ENCODE measurements at regions not wholly inside any gene's neighbourhood (a gene's known extent, or its start where the extent isn't known, plus 50 kb on each side); places are given as distances from the start of the nearest gene placed in this dataset.
"Not testable (repeated sequence)": the region's sequence is repeated elsewhere in the genome, so short reads cannot be mapped to it uniquely, and the experiment has no call there.

- H3K27ac Mint-ChIP-seq (ENCODE audit: unreplicated experiment) = no peak overlapping the region
- no peaks in the 10 kb centered on the region for H3K4me1 Mint-ChIP-seq (ENCODE audit: low read depth, unreplicated experiment)
- TF ChIP-seq, protein P1, sequence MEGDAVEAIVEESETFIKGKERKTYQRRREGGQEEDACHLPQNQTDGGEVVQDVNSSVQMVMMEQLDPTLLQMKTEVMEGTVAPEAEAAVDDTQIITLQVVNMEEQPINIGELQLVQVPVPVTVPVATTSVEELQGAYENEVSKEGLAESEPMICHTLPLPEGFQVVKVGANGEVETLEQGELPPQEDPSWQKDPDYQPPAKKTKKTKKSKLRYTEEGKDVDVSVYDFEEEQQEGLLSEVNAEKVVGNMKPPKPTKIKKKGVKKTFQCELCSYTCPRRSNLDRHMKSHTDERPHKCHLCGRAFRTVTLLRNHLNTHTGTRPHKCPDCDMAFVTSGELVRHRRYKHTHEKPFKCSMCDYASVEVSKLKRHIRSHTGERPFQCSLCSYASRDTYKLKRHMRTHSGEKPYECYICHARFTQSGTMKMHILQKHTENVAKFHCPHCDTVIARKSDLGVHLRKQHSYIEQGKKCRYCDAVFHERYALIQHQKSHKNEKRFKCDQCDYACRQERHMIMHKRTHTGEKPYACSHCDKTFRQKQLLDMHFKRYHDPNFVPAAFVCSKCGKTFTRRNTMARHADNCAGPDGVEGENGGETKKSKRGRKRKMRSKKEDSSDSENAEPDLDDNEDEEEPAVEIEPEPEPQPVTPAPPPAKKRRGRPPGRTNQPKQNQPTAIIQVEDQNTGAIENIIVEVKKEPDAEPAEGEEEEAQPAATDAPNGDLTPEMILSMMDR (IDR thresholded peaks at IDR 0.05; ENCODE audit: unreplicated experiment) = no peak
- no peak overlapping the region for H3K4me3 Mint-ChIP-seq (ENCODE audit: low read depth, unreplicated experiment)
- H3K9me3 Mint-ChIP-seq (ENCODE audit: low read depth, unreplicated experiment) = peaks cover 5% of the 10 kb centered on the region
- H3K36me3 Mint-ChIP-seq (ENCODE audit: insufficient read depth, unreplicated experiment) = no peaks in the 10 kb centered on the region
- no peak for DNase-seq
- no TSS peak for BruUV-seq (replicated peaks)
- H3K27me3 Mint-ChIP-seq (ENCODE audit: unreplicated experiment) = no peaks in the 10 kb centered on the region
- intact Hi-C loops (cut with micrococcal nuclease; ENCODE audit: unreplicated experiment) = no loop called here
- CTCF ChIA-PET = interaction anchor here (1.5 kb wide), 1 partner anchor 20 kb away, joined by 4 read pairs; no protein-coding TSS in a partner anchor
These were observed 399.0 kb upstream of the KCNMB2 start for GRCh38 chr3:178137206-178137605.

GRCh38 chr3:178137831-178138230, 398.4 kb upstream of the KCNMB2 start:
- Mint-ChIP-seq H3K4me1 (ENCODE audit: low read depth, unreplicated experiment) (no peaks in the 10 kb centered on the region), H3K27me3 (ENCODE audit: unreplicated experiment) (no peaks in the 10 kb centered on the region), H3K36me3 (ENCODE audit: insufficient read depth, unreplicated experiment) (no peaks in the 10 kb centered on the region), H3K27ac (ENCODE audit: unreplicated experiment) (no peak overlapping the region), H3K4me3 (ENCODE audit: low read depth, unreplicated experiment) (no peak overlapping the region), H3K9me3 (ENCODE audit: low read depth, unreplicated experiment) (peaks cover 5% of the 10 kb centered on the region)
- TF ChIP-seq, protein P1 (IDR thresholded peaks at IDR 0.05; ENCODE audit: unreplicated experiment) = no peak
- intact Hi-C loops (cut with micrococcal nuclease; ENCODE audit: unreplicated experiment) = no loop called here
- no TSS peak for BruUV-seq (replicated peaks)
- DNase-seq = no peak
- CTCF ChIA-PET = interaction anchor here (1.5 kb wide), 1 partner anchor 20 kb away, joined by 4 read pairs; no protein-coding TSS in a partner anchor

GRCh38 chr3:178139116-178139515, 397.1 kb upstream of the KCNMB2 start:
- H3K4me3 Mint-ChIP-seq (ENCODE audit: low read depth, unreplicated experiment) = no peak overlapping the region
- H3K27me3 Mint-ChIP-seq (ENCODE audit: unreplicated experiment) = no peaks in the 10 kb centered on the region
- H3K27ac Mint-ChIP-seq (ENCODE audit: unreplicated experiment) = no peak overlapping the region
- CTCF ChIA-PET = no interaction called here
- intact Hi-C loops (cut with micrococcal nuclease; ENCODE audit: unreplicated experiment) = no loop called here
- no TSS peak for BruUV-seq (replicated peaks)
- H3K4me1 Mint-ChIP-seq (ENCODE audit: low read depth, unreplicated experiment) = no peaks in the 10 kb centered on the region
- TF ChIP-seq, protein P1 (IDR thresholded peaks at IDR 0.05; ENCODE audit: unreplicated experiment) = no peak
- DNase-seq = no peak
- no peaks in the 10 kb centered on the region for H3K36me3 Mint-ChIP-seq (ENCODE audit: insufficient read depth, unreplicated experiment)
- peaks cover 5% of the 10 kb centered on the region for H3K9me3 Mint-ChIP-seq (ENCODE audit: low read depth, unreplicated experiment)

DNA sequence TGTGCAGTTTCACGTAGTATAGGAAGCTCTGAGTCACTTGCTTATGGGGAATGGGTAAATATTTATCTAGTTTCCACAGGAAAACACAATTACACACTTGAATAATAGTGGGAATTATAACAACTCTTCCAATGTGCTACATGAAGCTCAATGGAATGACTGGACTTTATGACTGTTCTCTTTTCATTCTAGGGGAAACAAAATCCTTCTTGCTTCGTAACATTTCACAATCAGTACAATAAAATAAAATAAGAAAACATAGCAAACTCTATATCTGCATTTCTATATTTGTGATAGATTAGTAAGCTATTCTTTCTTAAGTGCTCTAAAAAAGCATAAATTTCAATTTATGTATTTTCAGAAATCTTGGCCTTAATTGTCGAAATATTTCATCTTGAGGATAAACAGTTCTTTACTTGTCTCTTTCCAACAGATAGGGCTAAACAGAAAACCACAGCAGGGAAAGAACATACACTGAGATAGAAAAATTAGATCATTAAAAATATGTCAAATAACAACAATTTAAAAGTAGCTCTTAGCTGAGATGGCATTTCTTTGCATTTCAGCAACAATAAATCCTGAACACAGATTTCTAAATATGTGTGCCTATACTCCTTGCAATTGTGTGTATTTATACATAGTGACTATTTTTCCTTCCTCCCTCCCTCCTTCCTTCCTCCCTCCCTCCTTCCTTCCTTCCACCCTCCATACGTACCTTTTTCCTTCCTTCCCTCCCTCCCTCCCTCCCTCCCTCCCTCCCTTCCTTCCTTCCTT, 395.5 kb upstream of the KCNMB2 start:
- Mint-ChIP-seq H3K9me3 (ENCODE audit: low read depth, unreplicated experiment) (no peaks in the 10 kb centered on the region), H3K4me1 (ENCODE audit: low read depth, unreplicated experiment) (no peaks in the 10 kb centered on the region), H3K27me3 (ENCODE audit: unreplicated experiment) (no peaks in the 10 kb centered on the region), H3K36me3 (ENCODE audit: insufficient read depth, unreplicated experiment) (no peaks in the 10 kb centered on the region), H3K27ac (ENCODE audit: unreplicated experiment) (no peak overlapping the region), H3K4me3 (ENCODE audit: low read depth, unreplicated experiment) (no peak overlapping the region)
- CTCF ChIA-PET = no interaction called here
- intact Hi-C loops (cut with micrococcal nuclease; ENCODE audit: unreplicated experiment) = no loop called here
- BruUV-seq (replicated peaks) = no TSS peak
- TF ChIP-seq, protein P1 (IDR thresholded peaks at IDR 0.05; ENCODE audit: unreplicated experiment) = no peak
- DNase-seq = no peak

- CTCF ChIA-PET; H3K4me3 Mint-ChIP-seq (ENCODE audit: low read depth, unreplicated experiment); BruUV-seq (replicated peaks); H3K9me3 Mint-ChIP-seq (ENCODE audit: low read depth, unreplicated experiment); DNase-seq; H3K36me3 Mint-ChIP-seq (ENCODE audit: insufficient read depth, unreplicated experiment); H3K27ac Mint-ChIP-seq (ENCODE audit: unreplicated experiment); H3K27me3 Mint-ChIP-seq (ENCODE audit: unreplicated experiment); intact Hi-C loops (cut with micrococcal nuclease; ENCODE audit: unreplicated experiment); H3K4me1 Mint-ChIP-seq (ENCODE audit: low read depth, unreplicated experiment): not testable (repeated sequence)
These were observed 394.9 kb upstream of the KCNMB2 start for GRCh38 chr3:178141305-178141684.

All from Calu3 (cell line).